HG03280 (cell line): ENCODE measurements at regions not wholly inside any gene's neighbourhood (a gene's known extent, or its start where the extent isn't known, plus 50 kb on each side); places are given as distances from the start of the nearest gene placed in this dataset.

ENCODE experiments used
- ATAC-seq: cut with Tn5 transposase; IDR thresholded peaks from one replicate; pipeline ENCODE4 v1.9.1; 2021; ENCODE audit warnings: mild to moderate bottlenecking, moderate library complexity; ENCODE audit not compliant: unreplicated experiment

DNA sequence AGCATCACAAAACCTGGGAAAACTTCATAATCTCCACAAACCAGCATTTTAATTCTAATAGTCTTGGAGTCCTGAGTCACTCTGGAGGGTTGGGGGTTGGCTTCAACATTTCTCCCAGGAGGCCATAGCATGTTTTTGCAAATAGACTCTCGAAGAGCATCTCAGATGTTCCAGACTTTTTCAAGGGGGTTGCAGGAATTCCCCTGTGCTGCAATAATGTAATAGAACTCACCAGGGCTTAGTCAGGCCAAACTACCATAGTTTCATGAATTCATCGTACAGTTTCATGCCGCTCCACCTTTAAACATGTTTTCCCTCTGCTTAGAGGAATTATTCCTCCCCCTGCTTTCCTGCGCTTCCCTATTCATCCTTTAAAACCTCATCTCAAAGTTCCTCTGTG, 499.5 kb upstream of the KLF4 start:
- no peak for ATAC-seq

DNA sequence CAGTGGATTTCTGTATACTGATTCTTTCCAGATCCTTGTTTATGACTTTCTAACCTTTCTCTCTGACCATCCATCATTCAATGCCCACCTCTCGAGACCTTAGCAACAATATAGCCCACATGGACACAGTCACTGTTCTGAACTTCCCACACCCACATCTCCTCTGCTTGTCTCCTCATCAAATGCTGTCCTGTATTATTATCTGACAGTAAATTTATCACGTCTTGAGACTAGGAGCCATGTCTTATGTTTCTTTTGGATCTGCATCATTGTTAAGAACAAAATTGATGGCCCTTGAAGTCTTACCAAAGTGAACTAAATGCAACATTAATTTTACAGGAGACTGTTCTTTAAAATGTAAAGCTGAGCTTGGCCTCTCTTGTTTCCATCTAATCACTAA, 495.4 kb upstream of the KLF4 start:
- ATAC-seq = no peak

DNA sequence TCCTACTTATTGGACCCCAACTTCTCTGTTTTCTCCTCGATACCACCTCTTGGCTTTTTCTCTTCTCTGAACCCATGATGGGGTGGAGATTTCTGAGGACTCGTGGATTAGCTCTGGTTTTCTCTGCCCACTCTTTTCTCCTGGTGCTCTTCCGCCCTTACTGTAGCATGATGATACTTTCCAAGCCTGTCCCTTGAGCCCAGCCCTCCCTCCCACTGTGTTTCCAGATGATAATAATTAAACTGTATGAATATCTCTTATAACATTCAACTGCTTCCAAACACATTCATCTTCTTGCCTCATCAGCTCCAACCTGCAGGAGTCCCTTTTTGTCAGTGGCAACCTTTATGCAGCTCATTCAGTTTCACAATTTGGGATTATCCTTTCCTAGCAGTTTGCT, 494.2 kb upstream of the KLF4 start:
- no peak for ATAC-seq

DNA sequence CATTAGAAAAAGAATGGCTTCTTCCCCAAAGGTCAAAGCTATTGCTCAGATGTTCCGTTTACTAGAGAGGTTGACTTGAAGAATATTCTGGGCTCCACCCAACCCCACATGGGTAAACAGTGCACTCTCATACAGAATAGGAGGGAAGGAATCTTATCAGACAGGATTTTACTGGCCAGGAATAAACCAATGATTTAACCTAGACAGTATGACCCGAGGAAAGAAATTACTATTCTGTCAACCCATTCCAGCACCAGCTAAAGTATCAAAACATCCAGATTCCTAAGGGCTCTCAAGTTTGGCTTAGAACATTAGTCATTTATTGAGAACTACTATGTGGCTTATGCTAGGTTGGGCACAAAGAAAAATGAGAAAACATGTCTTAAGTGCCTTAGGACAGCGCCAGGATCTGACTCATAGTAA, 493.6 kb upstream of the KLF4 start:
- no peak for ATAC-seq

DNA sequence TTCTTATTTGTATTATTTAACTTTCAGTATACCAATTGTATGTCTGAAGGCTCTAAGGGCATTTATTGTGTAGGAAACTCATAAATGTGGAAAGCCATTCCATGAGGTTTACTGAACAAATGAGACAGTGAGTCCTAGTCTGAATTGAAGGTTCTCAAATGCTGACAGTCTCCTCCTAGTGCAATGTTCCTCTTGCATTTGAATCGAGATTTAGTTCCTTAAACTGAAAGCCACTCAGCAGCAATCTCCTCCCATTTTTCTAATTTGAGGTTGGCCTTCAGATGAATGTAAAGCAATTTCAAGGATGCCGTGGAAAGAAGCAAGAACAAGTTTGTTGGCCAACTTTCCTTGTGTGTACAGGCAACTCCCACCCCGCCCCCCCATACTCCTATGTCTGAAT, 493.2 kb upstream of the KLF4 start:
- no peak for ATAC-seq

DNA sequence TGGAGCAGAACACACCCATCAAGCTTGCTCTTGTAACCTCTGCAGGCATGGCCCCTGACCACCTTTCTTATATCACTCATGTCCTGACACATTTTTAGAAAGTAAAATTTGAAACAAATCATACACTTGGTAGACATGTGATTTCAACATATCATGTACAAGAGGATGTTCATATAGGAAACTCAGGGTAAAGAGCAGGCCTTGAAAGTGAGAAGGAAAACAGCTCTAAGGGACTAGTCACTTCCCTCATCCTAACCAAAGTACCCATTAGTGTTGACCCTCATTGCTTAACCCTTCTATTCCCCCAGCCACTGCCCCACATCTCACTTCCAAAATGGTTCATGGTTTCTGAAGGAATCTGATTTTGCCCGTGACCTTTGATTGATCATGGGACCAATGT, 492.4 kb upstream of the KLF4 start:
- ATAC-seq = no peak

DNA sequence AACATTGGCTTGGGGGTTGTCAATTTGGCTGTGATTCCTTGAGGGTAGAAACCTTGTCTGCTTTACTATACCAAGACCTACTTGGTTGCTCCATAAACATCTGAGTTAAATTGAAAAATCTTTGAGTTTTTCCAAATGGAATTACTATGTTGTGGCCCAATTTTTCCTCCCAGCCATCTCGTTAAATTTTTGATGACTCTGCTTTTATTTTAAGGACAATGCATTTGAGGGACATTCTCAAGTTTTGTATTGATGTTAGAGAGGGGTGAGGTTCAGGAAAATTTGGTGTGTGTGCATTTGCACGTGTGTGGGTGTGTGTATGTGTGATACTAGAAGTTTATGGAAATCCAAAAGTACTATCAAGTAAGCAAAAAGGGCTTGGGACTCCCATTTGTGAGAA, 491.4 kb upstream of the KLF4 start:
- ATAC-seq = no peak

DNA sequence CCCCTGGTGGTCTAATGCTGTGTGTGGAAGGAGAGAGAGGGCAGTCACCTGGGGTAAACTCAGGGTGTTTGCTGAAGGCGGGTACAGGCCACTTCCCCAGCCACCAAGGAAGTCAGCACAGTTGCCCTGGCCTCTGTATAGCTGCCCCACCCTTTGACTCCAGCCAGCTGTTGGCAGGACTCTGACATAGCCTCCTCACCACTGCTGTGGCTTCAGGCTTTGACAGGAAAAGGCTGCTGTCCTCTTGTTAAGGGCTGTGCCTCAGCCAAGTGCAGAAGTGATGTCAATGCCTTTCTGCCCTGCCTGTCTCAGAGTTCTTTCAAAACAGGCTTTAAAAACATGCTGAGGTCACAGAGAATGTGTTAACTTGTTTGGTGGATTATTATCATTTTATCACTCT, 487.2 kb upstream of the KLF4 start:
- no peak for ATAC-seq

DNA sequence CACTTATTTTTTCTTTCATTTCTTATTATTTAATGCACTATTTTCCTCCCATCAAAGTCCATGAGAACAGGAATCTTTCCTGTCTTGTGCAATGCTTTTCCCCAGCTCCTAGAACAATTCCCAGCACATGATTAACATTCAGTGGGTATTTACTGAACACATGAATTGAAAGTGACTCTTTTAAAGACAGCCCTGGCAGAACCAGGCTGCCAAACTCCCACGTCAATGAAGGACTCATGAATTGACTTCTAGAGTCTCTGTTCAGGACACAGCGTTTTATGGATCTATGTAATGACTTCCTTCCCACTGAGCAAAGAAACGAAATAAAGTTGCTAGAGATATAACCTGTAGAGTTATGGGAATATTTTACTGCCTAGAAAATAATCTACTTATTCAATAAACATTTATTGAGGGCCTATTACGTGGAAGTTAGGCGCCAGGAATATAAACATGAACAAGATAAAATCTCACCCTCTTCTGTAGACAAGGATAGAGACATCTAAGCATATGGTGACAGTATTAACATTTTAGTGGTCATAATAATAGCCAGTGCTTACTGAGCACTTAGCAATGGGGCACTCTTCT, 485.9 kb upstream of the KLF4 start:
- no peak for ATAC-seq

DNA sequence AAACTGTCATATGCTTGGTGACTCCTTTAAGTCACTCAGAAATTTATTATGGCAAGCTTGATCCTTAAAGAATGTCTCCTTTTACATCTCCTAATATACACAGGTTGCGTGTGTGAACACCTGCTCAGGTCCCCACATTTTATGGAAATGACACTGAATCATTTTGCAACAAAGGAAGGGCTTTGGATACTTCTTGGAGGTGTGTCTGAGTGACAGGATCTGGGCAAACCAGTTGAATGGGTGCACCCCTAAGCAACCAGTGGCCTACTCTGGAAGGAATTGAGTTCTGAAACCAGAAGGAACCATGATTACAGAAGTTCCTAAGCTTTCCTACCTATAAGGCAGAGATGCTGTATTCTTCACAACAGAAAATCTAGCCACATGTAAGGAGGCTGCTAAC, 483.9 kb upstream of the KLF4 start:
- no peak for ATAC-seq

DNA sequence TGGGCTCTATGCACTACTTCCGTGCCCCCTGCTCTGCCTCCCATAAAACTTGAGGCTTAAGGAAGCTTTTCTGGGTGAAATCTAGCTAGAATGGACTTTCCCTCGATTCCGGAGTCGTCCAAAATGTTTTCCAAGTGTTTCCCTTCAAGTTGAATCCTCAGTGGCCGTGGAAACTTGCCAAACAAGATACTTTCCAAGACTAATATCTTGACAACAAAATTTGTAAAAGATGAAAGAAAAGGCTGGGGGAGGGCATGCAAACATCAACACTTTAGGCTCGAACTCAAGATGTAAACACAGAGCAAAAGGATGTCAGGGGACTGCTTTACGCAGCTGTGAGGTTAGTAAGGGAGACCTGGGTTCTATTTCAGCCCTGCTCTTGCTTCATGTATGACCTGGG, 482.8 kb upstream of the KLF4 start:
- no peak for ATAC-seq

DNA sequence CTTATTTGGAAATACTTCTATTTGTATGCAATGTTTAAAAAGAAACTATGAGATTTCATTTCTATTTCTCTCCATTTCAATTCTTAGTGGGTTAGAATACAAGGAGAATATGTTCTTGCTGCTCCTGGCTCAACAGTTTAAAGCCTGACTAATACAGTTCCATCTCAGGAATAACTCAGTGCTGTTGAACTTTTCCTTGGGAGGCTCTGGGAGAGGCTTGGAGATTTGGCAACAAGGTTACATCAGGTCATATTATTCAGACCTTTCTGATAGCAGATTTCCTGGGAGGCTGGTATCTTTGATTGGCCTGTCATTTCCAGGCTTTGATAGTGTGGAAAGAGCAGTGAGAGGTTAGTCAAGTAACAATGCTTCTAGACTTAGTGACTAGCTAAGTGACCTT, 481.7 kb upstream of the KLF4 start:
- no peak for ATAC-seq

DNA sequence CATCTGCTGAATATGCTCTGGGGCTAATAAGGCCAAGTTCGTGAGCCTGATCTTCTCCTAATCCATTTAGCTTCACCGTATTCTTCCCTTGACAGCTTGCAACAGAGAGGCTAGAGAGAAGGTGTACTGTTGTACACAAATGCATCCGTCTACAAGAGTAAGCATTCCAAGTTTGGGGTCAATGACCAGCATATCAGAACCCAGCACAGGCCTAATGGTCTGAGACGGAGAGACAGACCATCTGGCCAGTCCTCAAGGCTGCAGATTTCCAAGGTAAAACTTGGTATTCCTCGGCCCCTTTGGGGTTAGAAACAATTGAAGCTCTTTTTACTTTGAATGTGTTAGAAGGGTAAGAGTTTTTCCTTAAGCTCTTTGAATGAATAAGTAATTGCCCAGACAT, 481.2 kb upstream of the KLF4 start:
- ATAC-seq = no peak

DNA sequence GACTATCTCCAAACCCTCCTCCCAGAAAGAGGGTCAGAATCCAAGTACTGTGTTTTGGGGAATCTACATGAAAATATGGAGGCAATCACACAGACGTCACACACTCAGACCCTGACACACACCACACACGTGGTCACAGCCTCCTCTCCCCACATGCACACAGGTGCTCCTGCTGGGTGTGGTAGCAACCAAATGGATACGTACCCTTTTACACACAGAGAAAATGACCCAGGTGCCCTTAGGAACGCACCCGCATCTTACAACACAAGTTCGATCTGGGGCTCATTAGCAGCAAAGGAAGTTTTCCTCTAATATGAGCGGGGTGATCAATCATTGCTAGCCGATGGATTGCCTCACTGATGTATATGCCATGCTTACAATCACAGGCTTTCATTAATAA, 480.2 kb upstream of the KLF4 start:
- ATAC-seq = no peak

DNA sequence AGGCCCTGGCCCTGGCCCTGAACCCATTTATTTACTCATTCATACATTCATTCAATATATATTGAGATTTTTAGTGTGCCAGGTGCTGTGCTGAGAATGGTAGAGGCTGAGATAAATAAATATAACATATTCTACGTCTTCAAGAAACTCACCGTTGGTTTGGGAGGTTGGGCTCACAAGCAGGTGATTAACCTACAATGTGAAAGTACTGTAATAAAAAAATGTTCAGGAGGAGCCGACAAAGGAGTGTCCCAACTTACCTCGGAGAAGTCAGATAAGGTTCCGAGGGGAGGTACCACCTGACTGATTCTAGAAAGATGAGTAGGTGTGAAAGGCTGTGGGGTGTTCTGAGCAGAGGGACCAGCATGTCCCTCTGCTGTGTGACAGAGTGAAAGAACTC, 479.6 kb upstream of the KLF4 start:
- ATAC-seq = no peak

DNA sequence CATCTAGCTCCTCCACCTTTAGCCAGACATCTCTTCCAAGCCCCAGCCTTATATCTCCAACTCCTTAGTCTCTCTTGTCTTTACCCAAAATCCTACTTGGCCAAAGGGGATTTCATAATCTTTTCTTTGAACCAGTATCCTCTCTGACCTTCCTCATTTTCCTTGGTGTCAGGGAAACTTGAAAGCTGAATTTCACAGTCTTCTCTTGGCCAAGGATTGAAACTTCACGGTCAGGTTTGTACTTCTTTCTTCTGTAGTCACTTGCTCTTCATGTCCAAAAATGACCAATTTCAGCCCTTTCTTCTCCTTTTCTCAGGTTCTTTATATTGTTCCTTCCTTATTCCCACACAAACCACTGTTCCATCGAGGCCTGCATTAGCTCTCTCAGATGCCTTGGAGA, 473.7 kb upstream of the KLF4 start:
- no peak for ATAC-seq

DNA sequence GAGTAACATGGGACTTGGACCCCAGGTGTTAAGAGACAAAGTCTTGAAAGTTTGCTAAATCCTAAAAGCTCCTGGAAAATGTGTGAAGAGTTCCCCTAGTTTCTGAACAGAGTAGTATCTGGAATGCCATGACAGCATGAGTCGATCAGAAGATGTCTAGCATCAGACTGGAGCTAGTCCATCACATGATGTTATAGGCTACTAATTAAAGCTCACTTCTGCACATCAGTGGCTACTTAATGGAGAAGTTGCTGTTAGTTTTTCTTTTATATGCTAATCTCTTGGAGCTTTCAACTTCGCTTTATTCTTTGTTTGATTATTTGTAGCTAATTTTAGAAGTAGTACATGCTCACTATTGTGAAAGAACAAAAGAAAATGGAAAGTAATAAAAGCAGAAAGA, 471.3 kb upstream of the KLF4 start:
- no peak for ATAC-seq

DNA sequence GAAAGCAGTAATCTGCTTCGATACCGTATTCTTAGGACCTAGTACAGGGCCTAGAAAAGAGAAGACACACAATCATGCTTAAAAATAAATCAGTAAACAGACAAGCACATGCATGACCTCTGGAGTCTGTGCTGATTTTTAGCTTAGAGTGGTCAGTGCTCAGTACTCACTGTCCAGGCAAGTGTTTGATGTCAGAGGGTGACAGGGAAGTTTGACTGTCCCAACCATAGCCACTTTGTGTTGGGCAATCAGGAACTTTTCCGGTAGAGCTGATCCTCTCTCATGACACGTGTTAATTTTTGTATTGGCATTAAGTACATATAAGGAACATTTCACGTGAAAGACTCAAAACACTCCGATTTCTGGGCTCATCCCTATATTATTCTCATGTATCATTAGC, 464.7 kb upstream of the KLF4 start:
- no peak for ATAC-seq

DNA sequence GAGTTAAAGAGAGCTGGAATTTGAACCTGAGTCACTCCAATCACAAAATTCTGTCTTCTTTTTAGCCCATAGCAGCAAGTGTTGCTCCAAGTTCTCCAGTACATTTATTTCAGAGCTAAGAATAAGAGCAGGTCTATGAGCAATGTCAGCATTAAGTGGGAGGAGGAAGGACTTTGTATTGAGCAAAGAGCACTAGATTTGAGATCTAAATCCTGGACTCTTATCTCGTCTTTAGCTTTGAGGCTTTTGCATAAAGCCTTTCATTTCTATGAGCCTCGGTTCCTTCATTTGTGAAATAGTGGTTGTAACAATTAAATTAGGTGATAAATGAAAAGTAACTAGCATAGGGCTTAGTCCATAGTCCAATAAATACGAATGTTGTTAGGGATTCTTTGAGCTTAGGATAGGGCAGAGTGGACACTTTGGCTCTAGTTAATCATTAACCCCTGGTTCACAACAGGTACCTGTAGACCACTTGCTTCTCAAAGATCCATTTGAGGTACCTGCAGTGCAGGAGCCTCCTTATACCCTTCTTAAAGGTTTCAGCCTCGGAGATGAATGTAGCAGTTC, 464.1 kb upstream of the KLF4 start:
- ATAC-seq = no peak

DNA sequence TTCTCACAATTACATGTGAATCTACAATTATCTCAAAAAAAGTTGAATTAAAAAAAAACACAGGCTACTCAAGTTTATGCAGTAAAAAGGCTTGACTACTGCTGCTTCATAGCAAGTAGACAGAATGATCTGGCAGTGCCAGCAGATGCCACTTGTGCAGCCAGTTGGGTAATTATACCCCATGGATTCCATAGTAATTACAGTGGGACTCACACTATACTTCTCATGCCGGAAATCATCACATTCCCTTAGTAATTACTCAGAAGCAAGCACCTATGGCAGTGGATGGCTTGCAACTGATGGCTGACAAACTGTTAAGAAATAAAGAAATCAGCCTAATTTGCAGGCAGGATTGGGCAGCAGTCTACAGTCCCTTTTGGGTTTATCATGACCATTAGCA, 463.2 kb upstream of the KLF4 start:
- no peak for ATAC-seq

DNA sequence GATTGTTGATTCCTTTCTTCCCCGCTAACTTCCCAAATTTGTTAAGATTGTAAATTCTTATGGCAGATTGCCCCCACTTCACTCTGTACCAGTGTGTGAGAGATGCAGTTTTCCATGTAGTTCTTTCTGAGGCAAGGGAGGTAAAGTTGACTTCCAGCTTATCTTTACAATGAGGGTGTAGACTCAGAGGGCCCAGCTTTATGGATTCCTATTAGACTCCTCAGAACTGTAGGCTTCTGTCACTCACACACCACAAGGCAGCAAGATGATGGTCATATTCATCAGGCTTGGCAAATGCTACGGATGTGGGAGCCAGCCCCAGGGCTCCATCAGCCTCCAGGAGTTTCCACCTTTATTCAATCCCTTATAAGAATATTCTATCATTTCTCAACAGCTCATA, 461.9 kb upstream of the KLF4 start:
- no peak for ATAC-seq

DNA sequence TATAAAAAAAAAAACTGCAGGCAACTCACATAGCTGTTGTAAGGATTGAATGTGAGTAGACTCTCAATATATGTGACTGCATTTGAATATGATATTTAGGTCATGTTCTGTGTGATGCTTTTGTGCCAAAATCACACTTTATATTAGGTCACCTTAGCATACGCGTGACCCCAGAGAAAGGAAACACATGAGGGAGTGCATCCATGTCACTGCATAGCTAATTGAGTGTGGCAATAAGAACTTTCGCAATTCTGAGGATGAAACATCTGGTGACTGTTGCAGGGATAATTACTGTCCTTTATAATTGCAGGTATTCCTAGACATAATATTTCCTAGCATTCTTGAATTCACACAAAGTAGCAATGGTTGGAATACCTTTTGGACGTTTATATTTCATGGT, 459.5 kb upstream of the KLF4 start:
- ATAC-seq = no peak

DNA sequence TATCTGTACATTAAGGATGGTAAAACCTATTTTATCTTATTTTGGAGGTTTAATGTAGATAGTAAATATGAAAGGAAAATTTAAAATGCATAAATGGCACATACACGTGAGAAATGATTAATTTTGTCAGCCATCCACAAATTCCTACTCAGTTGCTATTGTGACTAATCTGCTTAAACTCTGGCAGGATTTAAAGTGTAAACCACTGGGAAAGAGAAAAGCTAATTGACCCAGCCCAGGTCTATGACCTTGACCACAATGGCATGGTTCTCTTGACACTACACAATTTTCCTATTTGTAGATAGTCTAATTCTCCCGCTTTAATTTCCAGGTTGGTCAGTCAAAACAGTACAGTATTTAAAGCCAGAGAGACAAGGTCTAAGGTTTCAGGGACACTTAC, 459.0 kb upstream of the KLF4 start:
- no peak for ATAC-seq

DNA sequence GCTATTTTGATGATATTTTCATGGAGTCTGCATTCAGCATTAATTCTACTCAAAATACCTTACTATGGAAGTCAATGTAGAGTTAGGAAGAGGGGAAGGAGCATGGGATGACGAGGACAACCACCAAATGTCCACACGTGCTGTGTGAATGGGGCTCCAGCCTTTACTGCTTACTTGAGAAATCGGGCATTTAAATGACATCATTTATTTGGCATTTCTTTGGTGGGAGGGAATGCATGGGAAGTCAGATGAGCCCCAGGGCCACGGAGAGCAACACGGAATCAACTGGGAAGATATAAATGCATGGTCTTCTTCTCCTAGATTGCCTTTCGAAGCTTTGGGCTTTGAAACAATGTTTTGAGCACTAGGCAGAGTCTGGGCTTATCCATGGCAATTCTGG, 458.5 kb upstream of the KLF4 start:
- no peak for ATAC-seq
